Keratinocyte (primary cell): ENCODE measurements at regions not wholly inside any gene's neighbourhood (a gene's known extent, or its start where the extent isn't known, plus 50 kb on each side); places are given as distances from the start of the nearest gene placed in this dataset.

Source experiments
- DNase-seq: peaks from one replicate; pipeline ENCODE4 v3.0.0-alpha.2; 2011; ENCODE audit warnings: low read depth, missing footprints, low spot score
- FAIRE-seq: peaks from 2 replicates; lab custom pipeline; 2011; peaks lifted over from hg19 to GRCh38; lab: Jason Lieb, UNC
- H2AFZ ChIP-seq: 2 replicates; pipeline ENCODE4 v1.6.0; 2012; ENCODE audit warnings: low read length, control low read depth, inconsistent platforms; ENCODE audit not compliant: control insufficient read depth
- H3K27ac ChIP-seq: 2 replicates; pipeline ENCODE4 v1.5.1; 2011; ENCODE audit warnings: low read length; ENCODE audit not compliant: control insufficient read depth, insufficient read depth
- H3K27me3 ChIP-seq: 3 replicates; pipeline ENCODE4 v1.6.0; 2011; ENCODE audit warnings: low read length; ENCODE audit not compliant: control insufficient read depth, insufficient read depth; ENCODE audit errors: extremely low read depth
- H3K36me3 ChIP-seq, 2 experiments: 2 replicates in 1 of 2; 3 replicates in 1 of 2; pipeline ENCODE4 v1.5.1; 2011; ENCODE audit warnings: low read length in 2 of 2, mild to moderate bottlenecking in 1 of 2; ENCODE audit not compliant: control insufficient read depth in 2 of 2, insufficient read depth in 2 of 2; ENCODE audit errors: extremely low read depth in 1 of 2
- H3K4me1 ChIP-seq: 3 replicates; pipeline ENCODE4 v1.5.1; 2011; ENCODE audit warnings: low read length; ENCODE audit not compliant: control insufficient read depth, insufficient read depth; ENCODE audit errors: extremely low read depth
- H3K4me2 ChIP-seq: 3 replicates; pipeline ENCODE4 v1.6.0; 2011; ENCODE audit warnings: low read depth, low read length; ENCODE audit not compliant: control insufficient read depth, insufficient read depth; ENCODE audit errors: extremely low read depth
- H3K4me3 ChIP-seq, 3 experiments: fragments of 200-600 bp in 1 of 3; sonication (generic) in 1 of 3; 2 replicates in 2 of 3; 3 replicates in 1 of 3; pipeline ENCODE4 v1.5.1; 2011 to 2016; ENCODE audit warnings: low read length in 3 of 3, mild to moderate bottlenecking in 3 of 3, control low read depth in 2 of 3, inconsistent platforms in 1 of 3, low read depth in 1 of 3, mixed read lengths in 1 of 3, mixed run types in 1 of 3, moderate library complexity in 1 of 3; ENCODE audit not compliant: control insufficient read depth in 2 of 3, insufficient read depth in 2 of 3; ENCODE audit errors: extremely low read depth in 1 of 3
- H3K79me2 ChIP-seq: 2 replicates; pipeline ENCODE4 v1.6.0; 2012; ENCODE audit warnings: low read length; ENCODE audit not compliant: control insufficient read depth, insufficient read depth
- H3K9ac ChIP-seq: 3 replicates; pipeline ENCODE4 v1.6.0; 2011; ENCODE audit warnings: low read length; ENCODE audit not compliant: control insufficient read depth, insufficient read depth; ENCODE audit errors: extremely low read depth
- H3K9me1 ChIP-seq: 3 replicates; pipeline ENCODE4 v1.6.0; 2011; ENCODE audit warnings: low read length; ENCODE audit not compliant: control insufficient read depth, insufficient read depth; ENCODE audit errors: extremely low read depth
- H3K9me3 ChIP-seq: 2 replicates; pipeline ENCODE4 v1.5.1; 2012; ENCODE audit warnings: low read depth, low read length; ENCODE audit not compliant: control insufficient read depth
- H4K20me1 ChIP-seq: 3 replicates; pipeline ENCODE4 v1.6.0; 2011; ENCODE audit warnings: low read length; ENCODE audit not compliant: control insufficient read depth, insufficient read depth; ENCODE audit errors: extremely low read depth
- CTCF ChIP-seq, 3 experiments: IDR thresholded peaks in 1 of 3; conservative IDR thresholded peaks in 1 of 3; optimal IDR thresholded peaks in 1 of 3; 2 replicates in 2 of 3; 3 replicates in 1 of 3; pipeline versions ENCODE3 to v1.5.1; 2011; ENCODE audit warnings: low read length in 3 of 3, mild to moderate bottlenecking in 3 of 3, moderate library complexity in 2 of 3, control low read depth in 1 of 3, inconsistent platforms in 1 of 3; ENCODE audit not compliant: insufficient read depth in 2 of 3; ENCODE audit errors: extremely low read depth in 1 of 3
- EZH2 ChIP-seq: IDR thresholded peaks from one replicate; pipeline ENCODE4 v1.6.1; 2012; ENCODE audit warnings: inconsistent platforms, mild to moderate bottlenecking, low read length, moderate library complexity
- dilution Hi-C: fragments of 300-500 bp; cut with MboI; formaldehyde crosslinking; loops from one replicate; pipeline ENCODE4 v1.7.0; 2020; ENCODE audit warnings: low sequenced_read_pairs; ENCODE audit not compliant: extremely low pct_ligation_motif_present

GRCh38 chr2:103879101-103879500, 974.8 kb upstream of the POU3F3 start:
- Histone ChIP-seq H3K27me3 (no peaks in the 10 kb centered on the region), H3K9me1 (no peaks in the 10 kb centered on the region), H3K9ac (no peak overlapping the region), H3K36me3 (no peaks in the 10 kb centered on the region), H3K27ac (no peak overlapping the region), H3K9me3 (no peaks in the 10 kb centered on the region), H3K4me2 (no peak overlapping the region), H3K4me1 (no peaks in the 10 kb centered on the region), H3K79me2 (no peaks in the 10 kb centered on the region), H3K4me3 (no peak overlapping the region), H4K20me1 (no peaks in the 10 kb centered on the region), H2AFZ (no peak overlapping the region)
- FAIRE-seq (no peak), DNase-seq (no peak)
- TF ChIP-seq EZH2 (no peak), CTCF (optimal IDR thresholded peaks at IDR 0.05 in 1 of 3, IDR thresholded peaks at IDR 0.05 in 1 of 3, conservative IDR thresholded peaks at IDR 0.05 in 1 of 3; ENCODE audit: extremely low read depth in 1 of 3, insufficient read depth in 2 of 3, low read length in 3 of 3) (no peak)
- dilution Hi-C loops, result no loop called here

DNA sequence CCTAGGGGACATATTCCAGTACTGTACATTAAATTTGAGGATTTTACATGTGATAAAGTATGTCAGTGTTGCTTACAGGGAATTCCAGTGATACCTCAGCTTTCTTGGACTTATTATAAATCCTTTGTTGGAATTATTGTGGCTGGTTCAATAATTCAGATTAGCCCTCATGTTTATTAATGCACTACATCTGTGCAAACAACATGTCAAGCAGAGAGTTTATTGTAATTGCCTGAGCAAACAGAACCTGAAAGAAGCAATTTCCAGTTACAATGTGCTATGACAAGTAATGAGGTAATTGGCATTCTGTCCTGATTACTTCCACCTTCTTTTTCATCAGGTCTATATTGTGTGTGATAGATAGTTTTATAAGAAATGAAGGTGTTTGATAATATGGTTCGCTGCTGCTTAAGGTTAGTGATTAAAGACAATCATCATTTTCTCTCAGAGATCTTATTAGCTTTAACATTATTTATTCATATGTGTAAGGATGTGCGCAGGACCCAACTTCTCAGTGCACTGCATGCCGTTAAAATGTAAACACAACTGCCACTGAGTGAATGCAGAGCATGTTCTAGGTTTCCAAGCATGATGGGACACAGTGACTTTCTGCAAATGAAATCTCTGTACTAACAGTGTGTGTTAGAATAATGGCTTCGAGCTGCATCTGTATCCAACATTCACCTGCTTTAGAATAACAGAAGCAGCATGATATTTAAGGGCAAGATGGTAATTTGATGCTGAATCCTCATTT, 973.7 kb upstream of the POU3F3 start:
- Histone ChIP-seq H3K79me2 (no peaks in the 10 kb centered on the region), H2AFZ (no peak overlapping the region), H4K20me1 (no peaks in the 10 kb centered on the region), H3K27me3 (no peaks in the 10 kb centered on the region), H3K36me3 (no peaks in the 10 kb centered on the region), H3K9me1 (no peaks in the 10 kb centered on the region), H3K4me2 (no peak overlapping the region), H3K27ac (no peak overlapping the region), H3K4me3 (no peak overlapping the region), H3K9ac (no peak overlapping the region), H3K9me3 (no peaks in the 10 kb centered on the region), H3K4me1 (no peaks in the 10 kb centered on the region)
- no peak for FAIRE-seq
- TF ChIP-seq EZH2, result no peak
- no peak for TF ChIP-seq CTCF (optimal IDR thresholded peaks at IDR 0.05 in 1 of 3, IDR thresholded peaks at IDR 0.05 in 1 of 3, conservative IDR thresholded peaks at IDR 0.05 in 1 of 3; ENCODE audit: extremely low read depth in 1 of 3, insufficient read depth in 2 of 3, low read length in 3 of 3)
- dilution Hi-C loops, result no loop called here
- no peak for DNase-seq
